NCI-H345 treated with DMSO at 0.1 percent for 48 hours (cell line): ENCODE measurements at regions not wholly inside any gene's neighbourhood (a gene's known extent, or its start where the extent isn't known, plus 50 kb on each side); places are given as distances from the start of the nearest gene placed in this dataset.
A peak's percentile ranks its signal among the peaks of the same experiment; 100 is the strongest.

Experiments
- DNase-seq: peaks from one replicate; lab custom pipeline; 2025; ENCODE audit not compliant: unreplicated experiment; lab: John Stamatoyannopoulos, UW

DNA sequence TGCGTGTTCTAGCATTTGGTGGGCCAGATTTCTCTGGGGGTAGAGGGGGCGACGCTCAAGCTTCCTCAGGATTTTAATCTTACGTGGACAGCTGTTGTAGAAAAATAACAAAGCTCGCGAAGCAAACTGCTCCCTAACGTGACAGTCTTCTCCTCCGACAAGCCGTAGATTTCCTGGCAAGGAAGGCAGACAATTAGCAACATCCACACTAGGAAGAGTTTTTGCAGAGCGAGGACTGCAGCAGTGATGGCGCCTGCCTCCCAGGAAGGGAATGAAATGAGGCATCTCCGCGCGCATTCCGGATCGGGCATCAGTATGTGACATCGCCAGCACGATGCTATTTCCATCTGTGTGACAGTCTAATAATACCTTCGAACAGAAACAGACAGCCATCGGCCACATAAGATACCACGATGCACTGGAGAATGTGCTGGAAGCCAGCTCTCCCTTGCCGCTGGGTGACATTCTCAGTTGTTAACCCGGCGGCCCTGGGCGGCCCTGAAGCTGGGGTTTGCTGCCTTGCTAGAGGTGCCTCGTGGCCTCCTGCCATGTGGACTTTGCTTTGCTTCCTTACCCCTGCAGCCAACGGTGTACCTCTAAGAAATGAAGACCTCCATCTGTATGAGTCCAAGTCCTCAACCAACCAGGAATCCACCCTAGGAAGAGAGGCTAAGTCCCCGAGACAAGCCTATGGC lies 101.8 kb upstream of the AGAP1 start:
- DNase-seq = no peak

DNA sequence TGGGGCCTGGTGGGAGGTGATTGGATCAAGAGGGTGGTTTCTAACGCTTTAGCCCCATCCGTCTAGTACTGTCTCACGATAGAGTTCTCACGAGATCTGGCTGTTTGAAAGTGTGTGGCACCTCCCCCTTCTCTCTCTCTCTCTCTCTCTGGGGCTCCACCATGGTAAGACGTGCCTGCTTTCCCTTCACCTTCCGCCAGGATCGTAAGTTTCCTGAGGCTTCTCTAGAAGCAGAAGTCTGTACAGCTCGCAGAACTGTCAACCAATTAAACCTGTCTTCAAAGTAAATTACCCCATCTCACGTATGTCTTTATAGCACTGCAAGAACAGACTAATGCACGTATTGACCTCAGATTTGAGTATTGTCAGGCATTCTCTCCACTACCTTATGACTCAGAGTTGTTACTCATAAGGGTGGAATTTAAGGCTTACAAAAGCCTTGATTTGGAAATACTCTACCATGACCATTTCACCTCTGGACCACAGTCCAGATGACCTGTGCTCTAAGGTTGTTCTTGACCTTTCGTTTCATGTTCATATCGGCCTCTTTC lies 99.5 kb upstream of the AGAP1 start:
- DNase-seq = no peak

GRCh38 chr2:235396071-235396846 lies 97.6 kb upstream of the AGAP1 start:
- DNase-seq = no peak

DNA sequence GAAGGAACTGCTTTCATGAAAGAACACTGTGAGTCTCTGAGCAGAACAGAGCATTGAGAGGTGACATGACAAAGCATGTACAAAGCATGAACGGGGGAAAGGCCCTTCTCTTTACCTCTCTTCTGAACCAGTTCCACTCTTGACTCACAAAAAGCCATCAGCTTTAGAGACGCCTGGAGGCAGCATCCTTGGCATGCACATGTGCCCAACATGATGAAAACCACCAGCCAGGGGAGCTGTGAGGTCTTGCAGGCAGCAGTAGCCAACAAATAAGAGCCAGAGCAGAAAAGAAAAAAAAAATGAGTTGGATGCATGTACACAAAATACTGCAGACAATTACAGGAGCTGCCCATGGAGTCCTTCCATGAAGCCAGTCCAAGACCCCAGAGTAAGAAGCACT lies 95.5 kb upstream of the AGAP1 start:
- no peak for DNase-seq

DNA sequence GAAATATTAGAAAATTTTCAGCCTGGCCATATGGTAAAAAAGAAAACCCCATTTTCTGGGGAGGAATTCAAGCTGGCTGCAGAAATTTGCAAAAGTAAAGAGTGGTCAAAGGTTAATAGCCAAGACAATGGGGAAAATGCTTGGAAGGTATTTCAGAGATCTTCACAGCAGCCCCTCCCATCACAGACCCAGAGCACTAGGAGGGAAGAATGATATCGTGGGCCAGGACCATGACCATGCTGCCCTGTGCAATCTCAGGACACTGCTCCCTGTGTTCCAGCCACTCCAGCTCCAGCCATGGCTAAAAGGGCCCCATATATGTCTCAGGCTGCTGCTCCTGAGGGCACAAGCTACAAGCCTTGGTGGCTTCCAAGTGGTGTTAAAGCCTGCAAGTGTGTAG lies 93.9 kb upstream of the AGAP1 start:
- no peak for DNase-seq

GRCh38 chr2:235402422-235402821 lies 91.4 kb upstream of the AGAP1 start:
- no peak for DNase-seq

GRCh38 chr2:235405612-235406361 lies 88.1 kb upstream of the AGAP1 start:
- DNase-seq = no peak

DNA sequence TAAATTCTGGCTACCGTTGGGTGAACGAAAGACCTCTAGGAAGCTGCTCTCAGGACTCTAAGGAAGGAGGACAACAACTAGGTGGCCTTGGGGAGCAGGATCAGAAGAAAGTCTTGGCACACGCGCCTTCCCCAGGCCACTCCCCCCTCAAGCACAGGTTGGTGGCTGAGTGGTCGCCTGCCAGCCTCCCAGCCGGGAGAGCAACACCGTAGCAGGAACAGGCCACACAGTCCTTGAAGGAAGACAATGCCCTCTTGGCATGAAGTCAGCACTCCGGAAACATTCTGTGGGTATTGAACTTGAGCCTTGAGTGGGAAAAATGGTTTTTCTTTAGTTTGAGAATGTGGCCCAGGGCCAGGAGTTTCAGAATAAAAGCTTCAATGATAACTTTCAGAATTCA lies 87.4 kb upstream of the AGAP1 start:
- no peak for DNase-seq

DNA sequence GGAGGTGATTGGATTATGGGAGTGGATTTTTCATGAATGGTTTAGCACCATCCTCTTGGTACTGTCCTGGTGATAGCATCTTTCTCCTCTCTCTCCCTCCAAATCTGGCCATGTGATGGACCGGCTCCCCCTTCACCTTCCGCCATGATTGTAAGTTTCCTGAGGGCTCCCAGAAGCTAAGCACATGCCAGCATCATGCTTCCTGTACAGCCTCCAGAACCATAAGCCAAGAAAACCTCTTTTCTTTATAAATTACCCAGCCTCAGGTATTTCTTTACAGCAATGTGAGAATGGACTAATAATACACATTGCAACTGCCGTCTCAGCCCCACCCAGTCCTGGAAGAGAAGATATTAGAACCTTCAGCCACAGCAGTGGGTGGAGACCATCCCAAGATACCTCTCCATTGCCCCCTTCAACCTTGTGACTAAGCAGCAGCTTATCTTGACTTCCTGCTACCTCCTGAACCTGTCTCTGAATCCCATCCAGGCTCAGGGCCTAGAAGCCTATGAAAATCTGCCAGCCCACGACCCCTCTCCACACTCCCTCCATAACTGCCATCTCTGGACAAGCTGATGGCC lies 81.8 kb upstream of the AGAP1 start:
- no peak for DNase-seq

DNA sequence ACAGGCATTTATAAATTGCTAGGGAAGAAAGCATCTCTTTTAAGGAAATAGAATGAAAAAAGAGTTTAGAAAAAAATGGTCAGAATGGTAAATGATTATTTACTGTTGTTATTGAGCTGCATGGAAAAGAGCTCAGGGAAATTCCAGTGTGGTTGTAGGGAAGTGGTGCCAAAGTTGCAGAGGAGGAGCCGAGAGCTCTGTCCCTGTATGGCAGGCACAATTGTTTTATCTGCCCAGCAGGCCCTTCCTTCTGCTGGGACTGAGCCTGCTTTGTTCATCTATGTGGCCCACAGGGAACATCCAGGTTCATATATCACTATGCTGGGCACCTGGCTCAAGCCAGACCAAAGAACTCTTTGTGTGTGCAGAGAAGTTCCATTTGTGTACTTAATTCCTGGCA lies 80.8 kb upstream of the AGAP1 start:
- no peak for DNase-seq

DNA sequence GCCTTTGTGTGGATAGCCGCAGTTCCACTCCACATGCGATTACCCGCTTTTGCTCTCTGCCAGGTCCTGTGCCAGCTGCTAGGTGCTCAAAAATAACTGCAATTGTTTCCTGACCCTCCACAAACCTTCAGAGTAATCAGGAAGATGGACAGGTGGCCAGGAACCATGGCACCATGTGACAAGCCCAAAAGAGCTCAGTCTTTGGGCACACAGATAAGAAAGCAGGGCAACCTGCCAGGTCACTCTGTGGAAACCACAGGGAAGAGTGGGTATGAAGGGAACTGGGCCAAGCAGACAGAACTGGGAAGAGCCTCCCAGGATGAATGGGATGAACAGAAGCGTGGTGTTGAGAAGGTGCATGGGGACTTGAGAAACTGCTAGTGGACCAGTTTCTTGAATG lies 79.4 kb upstream of the AGAP1 start:
- peak; percentile 47 for DNase-seq

GRCh38 chr2:235416858-235417499 lies 76.9 kb upstream of the AGAP1 start:
- DNase-seq = no peak

- DNase-seq = no peak
These were observed 74.9 kb upstream of the AGAP1 start for GRCh38 chr2:235418918-235419317.

DNA sequence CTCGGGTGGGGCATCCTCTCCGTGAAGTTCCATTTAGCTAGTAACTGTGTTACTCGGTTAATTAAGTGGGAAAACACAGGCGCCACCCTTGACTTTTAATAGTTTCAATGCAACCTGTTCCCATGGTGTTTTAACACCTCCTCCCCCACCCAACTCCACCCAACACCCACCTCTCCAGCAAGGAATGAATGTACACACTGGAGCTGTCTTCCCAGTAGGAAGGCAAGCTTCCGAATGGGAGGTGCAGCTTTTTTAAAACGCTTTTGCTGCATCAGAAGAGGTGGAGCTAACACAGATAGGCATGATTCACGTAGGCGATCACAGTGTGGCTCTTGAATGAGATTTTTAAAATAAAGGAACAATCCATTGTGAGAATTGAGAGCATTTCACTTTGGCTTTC lies 73.8 kb upstream of the AGAP1 start:
- no peak for DNase-seq

DNA sequence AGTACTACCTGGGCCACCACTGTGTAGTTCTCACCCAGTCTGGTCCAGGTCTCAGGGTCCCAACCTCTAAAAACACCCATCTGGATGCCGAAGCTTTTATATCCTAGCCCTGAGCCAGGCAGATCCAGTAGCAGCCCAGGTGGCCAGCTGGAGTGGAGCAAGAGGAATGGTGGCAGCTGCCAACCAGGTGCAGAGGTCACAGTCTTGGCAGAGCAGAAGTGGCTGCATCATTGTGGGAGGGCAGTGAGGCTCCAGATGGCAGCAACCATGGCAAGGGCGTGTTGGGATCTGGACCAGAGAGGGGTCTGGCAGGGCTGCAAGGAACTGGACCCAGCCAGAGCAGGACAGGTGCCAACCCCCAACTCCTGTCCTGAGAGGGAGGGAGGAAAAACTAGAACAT lies 72.2 kb upstream of the AGAP1 start:
- no peak for DNase-seq

DNA sequence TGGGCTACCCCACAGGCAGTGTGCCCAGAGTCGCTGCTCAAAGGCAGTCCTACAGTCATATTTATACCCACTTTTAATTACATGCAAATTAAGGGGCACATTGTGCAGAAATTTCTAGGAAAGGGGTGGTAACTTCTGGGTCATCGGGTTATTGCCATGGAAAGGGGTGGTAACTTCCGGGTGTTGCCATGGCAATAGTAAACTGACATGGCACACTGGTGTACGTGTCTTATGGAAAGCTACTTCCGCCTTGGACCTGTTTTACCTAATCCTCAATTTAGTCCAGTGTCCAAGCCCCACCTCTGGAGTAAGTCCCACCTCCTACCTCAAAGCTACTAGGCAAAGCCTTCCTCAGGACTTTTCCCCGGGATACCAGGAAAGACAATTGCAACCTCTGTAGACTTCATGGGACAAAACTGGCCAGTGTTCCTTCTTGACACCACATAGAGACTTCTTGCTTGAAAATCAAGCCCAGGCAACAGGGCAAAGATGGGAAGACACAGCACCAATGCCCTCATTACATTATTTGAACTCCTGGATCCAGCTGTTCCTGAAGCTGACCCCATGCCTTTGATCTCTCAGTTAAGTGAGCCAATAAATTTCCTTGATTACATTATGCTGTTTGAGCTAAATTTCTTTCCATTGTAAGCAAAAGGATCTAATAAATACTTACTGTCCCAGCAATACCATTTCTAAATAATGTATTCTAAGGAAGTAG lies 63.3 kb upstream of the AGAP1 start:
- no peak for DNase-seq

DNA sequence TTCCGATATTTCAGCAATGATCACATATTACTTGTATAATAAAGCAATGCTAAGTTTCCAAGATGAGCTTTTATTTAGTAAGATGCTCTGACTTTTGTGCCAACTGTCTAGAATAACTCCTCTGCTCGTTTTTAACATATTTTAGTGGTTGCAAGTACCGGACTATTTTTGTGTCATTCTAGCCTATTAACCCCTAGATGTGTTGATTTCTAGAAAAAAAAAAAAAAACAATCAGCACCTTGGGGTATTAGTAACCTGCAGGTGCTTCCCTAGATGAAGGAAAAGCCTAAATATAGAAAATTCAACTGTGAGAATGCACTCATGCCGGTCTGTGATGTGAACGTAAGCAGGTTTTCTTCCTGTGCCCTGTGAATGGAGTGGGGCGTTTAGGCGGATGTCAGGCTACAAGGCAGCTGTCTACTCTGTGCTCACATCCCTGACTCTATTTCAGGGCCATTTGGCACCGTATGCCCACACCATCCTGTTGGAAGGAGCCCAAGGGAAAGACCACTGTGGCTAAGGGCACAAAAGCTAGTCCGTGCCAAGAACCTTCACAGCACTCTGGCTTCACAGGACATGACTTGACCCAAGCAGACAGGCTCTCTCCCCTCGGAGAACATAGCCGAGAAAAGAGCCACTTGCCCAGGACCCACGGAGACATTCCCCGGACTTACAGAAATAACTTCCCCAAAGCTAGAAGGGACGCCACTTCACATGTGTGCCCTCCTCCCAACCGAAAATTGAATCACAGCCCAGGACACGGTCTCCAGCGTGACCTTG lies 60.9 kb upstream of the AGAP1 start:
- DNase-seq = no peak

GRCh38 chr2:235433860-235434259 lies 60.0 kb upstream of the AGAP1 start:
- DNase-seq = no peak

DNA sequence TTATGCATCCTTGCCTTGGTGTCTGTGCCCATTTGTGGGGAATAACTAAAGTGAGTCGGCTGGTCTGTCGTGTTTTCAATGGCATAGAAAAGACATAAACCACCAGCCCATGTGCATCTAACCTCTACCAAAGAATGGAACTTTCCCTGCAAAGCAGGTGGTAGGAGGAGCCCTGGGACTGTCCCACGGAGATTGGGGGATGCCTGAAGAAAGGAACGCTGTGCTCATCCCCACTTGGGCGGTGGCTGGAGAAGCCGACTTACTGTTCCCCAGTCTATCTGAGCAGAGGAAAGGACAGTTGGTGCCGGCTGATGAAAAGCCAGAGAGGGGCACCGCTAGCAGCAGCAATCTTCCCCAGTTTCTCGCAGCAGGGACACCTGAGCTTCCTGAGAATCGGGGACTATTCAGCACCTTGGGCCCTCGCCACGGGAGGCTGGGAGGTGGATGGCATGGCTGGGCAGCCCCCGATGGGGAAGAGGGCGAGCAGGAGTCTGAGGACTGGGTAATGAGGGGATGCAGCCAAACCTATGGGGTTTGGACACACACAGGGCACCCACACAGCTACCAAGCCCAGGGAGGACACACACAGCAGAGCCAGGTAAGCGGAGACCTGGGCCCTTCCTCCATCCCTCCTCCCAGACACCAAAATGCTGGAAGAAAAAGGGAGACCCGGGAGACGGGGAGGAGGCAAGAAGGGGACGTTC lies 53.7 kb upstream of the AGAP1 start:
- DNase-seq = no peak
